22Rv1 (cell line): ENCODE measurements at regions not wholly inside any gene's neighbourhood (a gene's known extent, or its start where the extent isn't known, plus 50 kb on each side); places are given as distances from the start of the nearest gene placed in this dataset.

ENCODE experiments used
- H3K27ac ChIP-seq: fragments of 450-650 bp; 2 replicates; pipeline ENCODE4 v1.5.1; 2017
- CTCF ChIP-seq: fragments of 450-650 bp; IDR thresholded peaks from 2 replicates; pipeline ENCODE4 v1.5.1; 2017; ENCODE audit warnings: mild to moderate bottlenecking
- ZFX ChIP-seq: fragments of 450-650 bp; IDR thresholded peaks from 2 replicates; pipeline ENCODE4 v1.6.1; 2017; ENCODE audit warnings: antibody characterized with exemption, borderline replicate concordance

GRCh38 chr10:90450797-90451196, 407.0 kb downstream of the HTR7 start:
- TF ChIP-seq ZFX, result no peak
- TF ChIP-seq CTCF, result no peak
- H3K27ac ChIP-seq, result peak overlapping the region; percentile 57

GRCh38 chr10:90451283-90451682, 406.6 kb downstream of the HTR7 start:
- peak overlapping the region; percentile 57 for H3K27ac ChIP-seq
- TF ChIP-seq CTCF, result no peak
- no peak for TF ChIP-seq ZFX

- H3K27ac ChIP-seq, result peak overlapping the region; percentile 50
- TF ChIP-seq CTCF, result no peak
- no peak for TF ChIP-seq ZFX
Observed at GRCh38 chr10:90458054-90458453, 399.8 kb downstream of the HTR7 start.

DNA sequence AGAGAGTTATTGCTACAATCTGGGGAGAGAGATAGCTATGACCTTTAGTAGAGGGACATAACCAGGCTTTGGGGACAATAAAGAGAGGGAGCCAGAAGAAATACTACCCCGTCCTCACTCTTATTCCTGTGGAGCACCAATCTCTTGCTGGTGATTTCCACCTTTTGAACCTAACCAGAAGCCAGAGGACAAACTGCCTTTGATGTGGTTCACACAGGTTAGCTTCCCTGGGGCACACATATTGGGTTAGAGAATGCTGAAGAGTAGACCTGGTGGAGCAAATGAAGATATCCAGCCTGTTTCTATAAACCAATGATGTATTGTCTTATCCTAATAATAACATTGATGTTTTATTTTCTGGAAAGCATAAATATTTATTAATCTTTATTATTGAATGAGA, 399.3 kb downstream of the HTR7 start:
- H3K27ac ChIP-seq, result peak overlapping the region; percentile 50
- no peak for TF ChIP-seq ZFX
- no peak for TF ChIP-seq CTCF

GRCh38 chr10:90461437-90462155, 396.2 kb downstream of the HTR7 start:
- no peak for TF ChIP-seq CTCF
- no peak for TF ChIP-seq ZFX
- H3K27ac ChIP-seq, result no peak overlapping the region

GRCh38 chr10:90462749-90463470, 394.9 kb downstream of the HTR7 start:
- H3K27ac ChIP-seq, result no peak overlapping the region
- TF ChIP-seq CTCF, result no peak
- no peak for TF ChIP-seq ZFX

DNA sequence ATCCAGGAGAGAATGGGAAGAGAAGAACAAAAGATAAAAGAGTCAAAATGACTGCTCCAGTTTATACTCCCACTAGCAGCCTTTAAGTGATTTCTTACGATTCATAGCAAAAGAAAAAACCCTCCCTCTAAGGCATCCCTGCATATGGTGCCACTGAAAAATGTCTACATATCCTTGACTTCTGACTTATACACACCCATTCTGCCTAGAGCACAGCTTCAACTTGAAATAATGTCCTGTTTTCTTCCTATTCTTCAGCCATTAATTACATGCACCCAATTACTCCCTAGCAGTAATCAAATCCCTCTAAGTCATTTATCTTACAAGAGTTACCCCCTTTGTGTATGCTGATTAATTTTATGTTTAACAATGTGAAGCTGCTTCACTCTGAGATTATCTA, 393.5 kb downstream of the HTR7 start:
- no peak overlapping the region for H3K27ac ChIP-seq
- TF ChIP-seq CTCF (no peak), ZFX (no peak)
